ENCODE measurements at regions not wholly inside any gene's neighbourhood (a gene's known extent, or its start where the extent isn't known, plus 50 kb on each side); places are given as distances from the start of the nearest gene placed in this dataset.

DNA sequence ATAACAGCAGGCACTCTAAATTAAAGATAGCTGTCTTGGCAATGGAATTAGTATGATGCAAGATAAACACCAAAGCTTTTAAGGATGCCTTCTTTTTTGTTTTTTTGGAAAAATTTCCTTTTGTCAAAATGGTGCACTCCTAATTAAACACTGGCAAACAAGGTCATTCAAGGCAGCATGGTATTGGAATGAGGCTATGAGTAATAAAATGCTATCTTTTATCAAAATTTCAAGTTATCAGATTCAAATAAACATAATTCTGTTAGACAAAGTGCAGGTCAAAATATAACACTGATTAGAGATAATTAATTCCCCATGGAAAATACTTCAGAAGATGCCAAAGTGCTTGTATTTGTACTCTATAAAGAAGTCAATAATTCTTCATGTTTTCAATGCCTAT, 514.1 kb downstream of the TENT5A start:
- no peak for TF ChIP-seq RFX5 (IDR thresholded peaks at IDR 0.05)
- no peak for TF ChIP-seq NPAS2 (CRISPR knock-in tag; IDR thresholded peaks at IDR 0.05; ENCODE audit: borderline replicate concordance)
- no peak for TF ChIP-seq PBX3 (IDR thresholded peaks at IDR 0.05)
- no peak for TF ChIP-seq POLR2A (IDR thresholded peaks at IDR 0.05; ENCODE audit: low read length)
- TF ChIP-seq, protein P1, sequence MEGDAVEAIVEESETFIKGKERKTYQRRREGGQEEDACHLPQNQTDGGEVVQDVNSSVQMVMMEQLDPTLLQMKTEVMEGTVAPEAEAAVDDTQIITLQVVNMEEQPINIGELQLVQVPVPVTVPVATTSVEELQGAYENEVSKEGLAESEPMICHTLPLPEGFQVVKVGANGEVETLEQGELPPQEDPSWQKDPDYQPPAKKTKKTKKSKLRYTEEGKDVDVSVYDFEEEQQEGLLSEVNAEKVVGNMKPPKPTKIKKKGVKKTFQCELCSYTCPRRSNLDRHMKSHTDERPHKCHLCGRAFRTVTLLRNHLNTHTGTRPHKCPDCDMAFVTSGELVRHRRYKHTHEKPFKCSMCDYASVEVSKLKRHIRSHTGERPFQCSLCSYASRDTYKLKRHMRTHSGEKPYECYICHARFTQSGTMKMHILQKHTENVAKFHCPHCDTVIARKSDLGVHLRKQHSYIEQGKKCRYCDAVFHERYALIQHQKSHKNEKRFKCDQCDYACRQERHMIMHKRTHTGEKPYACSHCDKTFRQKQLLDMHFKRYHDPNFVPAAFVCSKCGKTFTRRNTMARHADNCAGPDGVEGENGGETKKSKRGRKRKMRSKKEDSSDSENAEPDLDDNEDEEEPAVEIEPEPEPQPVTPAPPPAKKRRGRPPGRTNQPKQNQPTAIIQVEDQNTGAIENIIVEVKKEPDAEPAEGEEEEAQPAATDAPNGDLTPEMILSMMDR (IDR thresholded peaks at IDR 0.05) = no peak
